ENCODE measurements at regions not wholly inside any gene's neighbourhood (a gene's known extent, or its start where the extent isn't known, plus 50 kb on each side); places are given as distances from the start of the nearest gene placed in this dataset.

GRCh38 chr15:47577000-47577399 is 140.3 kb upstream of the SEMA6D start:
- no peak overlapping the region for H2BK12ac ChIP-seq (ENCODE audit: low read length in 2 of 2)
- no peak overlapping the region for H2AK5ac ChIP-seq (ENCODE audit: low read length, severe bottlenecking)
- H3K9me3 ChIP-seq (ENCODE audit: control insufficient read depth, low read length), result no peaks in the 10 kb centered on the region
- H4K91ac ChIP-seq (ENCODE audit: low read length), result no peak overlapping the region
- H4K8ac ChIP-seq (ENCODE audit: low read length), result no peak overlapping the region
- no peaks in the 10 kb centered on the region for H3K79me1 ChIP-seq (replicated peaks; ENCODE audit: low read length, poor library complexity, severe bottlenecking)
- no peak overlapping the region for H3K23ac ChIP-seq (ENCODE audit: low read length in 2 of 2)
- no peaks in the 10 kb centered on the region for H3K36me3 ChIP-seq (ENCODE audit: control insufficient read depth in 1 of 2, insufficient read depth in 2 of 2, low read depth in 1 of 2, low read length in 2 of 2)
- H3K9ac ChIP-seq (ENCODE audit: low read length), result no peak overlapping the region
- no peak overlapping the region for H2AFZ ChIP-seq (ENCODE audit: low read depth, low read length)
- no peak overlapping the region for H2BK120ac ChIP-seq (ENCODE audit: low read depth, low read length)
- no peak overlapping the region for H3K18ac ChIP-seq (ENCODE audit: low read depth in 1 of 2, low read length in 2 of 2)
- H3K27me3 ChIP-seq (ENCODE audit: control insufficient read depth in 1 of 2, insufficient read depth in 1 of 2, low read length in 2 of 2), result peaks cover 0 to under 1% of the 10 kb centered on the region in 2 experiments
- peak; percentile 16 for DNase-seq
- H2BK15ac ChIP-seq (ENCODE audit: low read depth, poor library complexity, severe bottlenecking), result no peak overlapping the region
- H3K4me2 ChIP-seq (ENCODE audit: low read length, poor library complexity, severe bottlenecking), result no peak overlapping the region
- no peak overlapping the region for H2BK5ac ChIP-seq (ENCODE audit: low read depth, low read length, poor library complexity, severe bottlenecking)
- H3K14ac ChIP-seq (ENCODE audit: low read length in 2 of 2), result no peak overlapping the region
- no peak overlapping the region for H3K4me3 ChIP-seq (ENCODE audit: insufficient read depth in 1 of 2, low read depth in 1 of 2, low read length in 2 of 2)
- H3K4me1 ChIP-seq (ENCODE audit: control insufficient read depth, insufficient read depth, low read depth, low read length), result no peaks in the 10 kb centered on the region
- H3K27ac ChIP-seq (ENCODE audit: low read length, poor library complexity, severe bottlenecking), result no peak overlapping the region
- H3K4ac ChIP-seq (ENCODE audit: low read depth in 1 of 2, low read length in 2 of 2), result no peak overlapping the region

- no peak overlapping the region for H2BK15ac ChIP-seq (ENCODE audit: low read depth, poor library complexity, severe bottlenecking)
These were observed 139.8 kb upstream of the SEMA6D start for GRCh38 chr15:47577461-47577860.

GRCh38 chr15:47582233-47582632 is 135.1 kb upstream of the SEMA6D start:
- Histone ChIP-seq H4K8ac (ENCODE audit: low read length) (no peak overlapping the region), H3K4ac (ENCODE audit: low read depth in 1 of 2, low read length in 2 of 2) (no peak overlapping the region), H2BK5ac (ENCODE audit: low read depth, low read length, poor library complexity, severe bottlenecking) (no peak overlapping the region), H2AK5ac (ENCODE audit: low read length, severe bottlenecking) (no peak overlapping the region), H3K27ac (ENCODE audit: low read length, poor library complexity, severe bottlenecking) (no peak overlapping the region), H4K91ac (ENCODE audit: low read length) (no peak overlapping the region), H3K4me2 (ENCODE audit: low read length, poor library complexity, severe bottlenecking) (no peak overlapping the region), H3K36me3 (ENCODE audit: control insufficient read depth in 1 of 2, insufficient read depth in 2 of 2, low read depth in 1 of 2, low read length in 2 of 2) (no peaks in the 10 kb centered on the region), H3K18ac (ENCODE audit: low read depth in 1 of 2, low read length in 2 of 2) (peak overlapping the region in 1 of 2 experiments; percentile 28), H3K79me1 (replicated peaks; ENCODE audit: low read length, poor library complexity, severe bottlenecking) (no peaks in the 10 kb centered on the region), H3K4me3 (ENCODE audit: insufficient read depth in 1 of 2, low read depth in 1 of 2, low read length in 2 of 2) (no peak overlapping the region), H3K27me3 (ENCODE audit: control insufficient read depth in 1 of 2, insufficient read depth in 1 of 2, low read length in 2 of 2) (peaks cover 0 to 17% of the 10 kb centered on the region in 2 experiments), H3K14ac (ENCODE audit: low read length in 2 of 2) (no peak overlapping the region), H2AFZ (ENCODE audit: low read depth, low read length) (no peak overlapping the region), H3K9me3 (ENCODE audit: control insufficient read depth, low read length) (no peaks in the 10 kb centered on the region), H2BK15ac (ENCODE audit: low read depth, poor library complexity, severe bottlenecking) (no peak overlapping the region), H2BK120ac (ENCODE audit: low read depth, low read length) (no peak overlapping the region), H3K9ac (ENCODE audit: low read length) (no peak overlapping the region), H2BK12ac (ENCODE audit: low read length in 2 of 2) (peak overlapping the region; percentile 31 to 66), H3K4me1 (ENCODE audit: control insufficient read depth, insufficient read depth, low read depth, low read length) (peaks cover 4% of the 10 kb centered on the region), H3K23ac (ENCODE audit: low read length in 2 of 2) (no peak overlapping the region)
- 94% methylated on average over 4 of the region's 4 CpGs for WGBS
- no peak for DNase-seq

More at GRCh38 chr15:47577461-47577860, 139.8 kb upstream of the SEMA6D start:
- Histone ChIP-seq H3K4ac (ENCODE audit: low read depth in 1 of 2, low read length in 2 of 2) (no peak overlapping the region), H3K4me1 (ENCODE audit: control insufficient read depth, insufficient read depth, low read depth, low read length) (no peaks in the 10 kb centered on the region), H3K23ac (ENCODE audit: low read length in 2 of 2) (no peak overlapping the region), H4K8ac (ENCODE audit: low read length) (peak overlapping the region; percentile 80), H3K27me3 (ENCODE audit: control insufficient read depth in 1 of 2, insufficient read depth in 1 of 2, low read length in 2 of 2) (peaks cover 0 to 5% of the 10 kb centered on the region in 2 experiments), H2BK5ac (ENCODE audit: low read depth, low read length, poor library complexity, severe bottlenecking) (no peak overlapping the region), H2AFZ (ENCODE audit: low read depth, low read length) (no peak overlapping the region), H3K79me1 (replicated peaks; ENCODE audit: low read length, poor library complexity, severe bottlenecking) (no peaks in the 10 kb centered on the region), H3K9ac (ENCODE audit: low read length) (no peak overlapping the region), H3K9me3 (ENCODE audit: control insufficient read depth, low read length) (no peaks in the 10 kb centered on the region), H2BK120ac (ENCODE audit: low read depth, low read length) (no peak overlapping the region), H2BK12ac (ENCODE audit: low read length in 2 of 2) (no peak overlapping the region), H3K4me2 (ENCODE audit: low read length, poor library complexity, severe bottlenecking) (no peak overlapping the region), H3K14ac (ENCODE audit: low read length in 2 of 2) (peak overlapping the region in 1 of 2 experiments; percentile 19), H3K18ac (ENCODE audit: low read depth in 1 of 2, low read length in 2 of 2) (no peak overlapping the region), H4K91ac (ENCODE audit: low read length) (no peak overlapping the region), H2AK5ac (ENCODE audit: low read length, severe bottlenecking) (no peak overlapping the region), H3K36me3 (ENCODE audit: control insufficient read depth in 1 of 2, insufficient read depth in 2 of 2, low read depth in 1 of 2, low read length in 2 of 2) (no peaks in the 10 kb centered on the region), H3K27ac (ENCODE audit: low read length, poor library complexity, severe bottlenecking) (no peak overlapping the region), H3K4me3 (ENCODE audit: insufficient read depth in 1 of 2, low read depth in 1 of 2, low read length in 2 of 2) (no peak overlapping the region)
- 30% methylated on average over 3 of the region's 3 CpGs for WGBS
- peak; percentile 11 for DNase-seq

- Histone ChIP-seq H3K18ac (ENCODE audit: low read depth in 1 of 2, low read length in 2 of 2) (no peak overlapping the region), H3K27me3 (ENCODE audit: control insufficient read depth in 1 of 2, insufficient read depth in 1 of 2, low read length in 2 of 2) (peaks cover 0 to 17% of the 10 kb centered on the region in 2 experiments), H2BK120ac (ENCODE audit: low read depth, low read length) (no peak overlapping the region), H3K4ac (ENCODE audit: low read depth in 1 of 2, low read length in 2 of 2) (no peak overlapping the region), H2BK15ac (ENCODE audit: low read depth, poor library complexity, severe bottlenecking) (no peak overlapping the region), H2AFZ (ENCODE audit: low read depth, low read length) (no peak overlapping the region), H4K8ac (ENCODE audit: low read length) (no peak overlapping the region), H2AK5ac (ENCODE audit: low read length, severe bottlenecking) (no peak overlapping the region), H3K79me1 (replicated peaks; ENCODE audit: low read length, poor library complexity, severe bottlenecking) (no peaks in the 10 kb centered on the region), H4K91ac (ENCODE audit: low read length) (no peak overlapping the region), H3K14ac (ENCODE audit: low read length in 2 of 2) (no peak overlapping the region), H3K9me3 (ENCODE audit: control insufficient read depth, low read length) (no peaks in the 10 kb centered on the region), H3K4me2 (ENCODE audit: low read length, poor library complexity, severe bottlenecking) (no peak overlapping the region), H3K4me3 (ENCODE audit: insufficient read depth in 1 of 2, low read depth in 1 of 2, low read length in 2 of 2) (no peak overlapping the region), H3K4me1 (ENCODE audit: control insufficient read depth, insufficient read depth, low read depth, low read length) (peaks cover 4% of the 10 kb centered on the region), H3K23ac (ENCODE audit: low read length in 2 of 2) (no peak overlapping the region), H3K9ac (ENCODE audit: low read length) (no peak overlapping the region), H2BK12ac (ENCODE audit: low read length in 2 of 2) (no peak overlapping the region), H2BK5ac (ENCODE audit: low read depth, low read length, poor library complexity, severe bottlenecking) (no peak overlapping the region), H3K36me3 (ENCODE audit: control insufficient read depth in 1 of 2, insufficient read depth in 2 of 2, low read depth in 1 of 2, low read length in 2 of 2) (no peaks in the 10 kb centered on the region), H3K27ac (ENCODE audit: low read length, poor library complexity, severe bottlenecking) (no peak overlapping the region)
- DNase-seq, result no peak
- 94% methylated on average over 3 of the region's 3 CpGs for WGBS
These were observed 133.0 kb upstream of the SEMA6D start for GRCh38 chr15:47584316-47584715.
